WTC11 (cell line): ENCODE measurements at regions not wholly inside any gene's neighbourhood (a gene's known extent, or its start where the extent isn't known, plus 50 kb on each side); places are given as distances from the start of the nearest gene placed in this dataset.

Source experiments
- ATAC-seq: fragments of 200-7000 bp; cut with Tn5 transposase; 2 replicates; pipeline ENCODE4 v1.10.0; 2021; ENCODE audit warnings: mild to moderate bottlenecking, moderate library complexity
- CTCF ChIA-PET: fragments of 300-600 bp; sonication (Branson Sonifier 250); formaldehyde crosslinking; loops from one replicate; lab custom pipeline; 2021; ENCODE audit warnings: antibody characterized with exemption; lab: Charles Lee
- POLR2A ChIA-PET: fragments of 350-600 bp; sonication (Branson Sonifier 250); formaldehyde crosslinking; loops from one replicate; lab custom pipeline; 2021; ENCODE audit warnings: antibody characterized with exemption; lab: Charles Lee
- DNase-seq: peaks from one replicate; pipeline ENCODE4 v3.0.0; 2021; ENCODE audit warnings: low spot score
- H3K27ac Mint-ChIP-seq: 2 replicates; pipeline ENCODE4 v1.8.0; 2021; ENCODE audit warnings: mixed read lengths
- H3K27me3 Mint-ChIP-seq: 2 replicates; pipeline ENCODE4 v1.8.0; 2021; ENCODE audit warnings: low read depth, mild to moderate bottlenecking, moderate library complexity, mixed read lengths
- H3K36me3 Mint-ChIP-seq: 2 replicates; pipeline ENCODE4 v1.8.0; 2021; ENCODE audit warnings: mixed read lengths
- H3K4me1 Mint-ChIP-seq: 2 replicates; pipeline ENCODE4 v1.8.0; 2022; ENCODE audit warnings: mixed read lengths
- H3K4me3 Mint-ChIP-seq: 2 replicates; pipeline ENCODE4 v1.8.0; 2021; ENCODE audit warnings: mild to moderate bottlenecking, moderate library complexity, mixed read lengths
- H3K9me3 Mint-ChIP-seq: 2 replicates; pipeline ENCODE4 v1.8.0; 2021; ENCODE audit warnings: mixed read lengths
- CBFB ChIP-seq: sonication (generic); formaldehyde crosslinking; IDR thresholded peaks from 2 replicates; pipeline ENCODE4 v1.8.1; 2022; ENCODE audit warnings: mild to moderate bottlenecking, low read depth, missing genetic modification reagents
- CTCF ChIP-seq: fragments of 200-600 bp; IDR thresholded peaks from 2 replicates; pipeline ENCODE4 v1.8.0; 2022; ENCODE audit warnings: antibody characterized with exemption
- E2F4 ChIP-seq: sonication (generic); formaldehyde crosslinking; IDR thresholded peaks from 2 replicates; pipeline ENCODE4 v1.8.1; 2022; ENCODE audit warnings: low read depth, mild to moderate bottlenecking, moderate library complexity, missing genetic modification reagents, borderline replicate concordance
- ESRRA ChIP-seq: sonication (generic); formaldehyde crosslinking; IDR thresholded peaks from 2 replicates; pipeline ENCODE4 v1.8.1; 2022; ENCODE audit warnings: mild to moderate bottlenecking, missing genetic modification reagents, borderline replicate concordance
- FOXK1 ChIP-seq: sonication (generic); formaldehyde crosslinking; IDR thresholded peaks from 2 replicates; pipeline ENCODE4 v1.8.0; 2022; ENCODE audit warnings: mild to moderate bottlenecking, moderate library complexity, missing genetic modification reagents
- FOXP4 ChIP-seq: sonication (generic); formaldehyde crosslinking; IDR thresholded peaks from 2 replicates; pipeline ENCODE4 v1.8.0; 2022; ENCODE audit warnings: mild to moderate bottlenecking, missing genetic modification reagents
- HMGA2 ChIP-seq: fragments of 250-450 bp; sonication (Bioruptor Pico); IDR thresholded peaks from 2 replicates; pipeline ENCODE4 v1.4.0; 2021; ENCODE audit warnings: mild to moderate bottlenecking, moderate library complexity
- JUN ChIP-seq: sonication (generic); formaldehyde crosslinking; IDR thresholded peaks from 2 replicates; pipeline ENCODE4 v1.8.0; 2023; ENCODE audit warnings: mild to moderate bottlenecking, missing genetic modification reagents
- MAX ChIP-seq: sonication (generic); formaldehyde crosslinking; IDR thresholded peaks from 2 replicates; pipeline ENCODE4 v1.8.0; 2022; ENCODE audit warnings: mild to moderate bottlenecking, missing genetic modification reagents
- MYBL2 ChIP-seq: sonication (generic); formaldehyde crosslinking; IDR thresholded peaks from 2 replicates; pipeline ENCODE4 v1.8.1; 2023; ENCODE audit warnings: mild to moderate bottlenecking, moderate library complexity, missing genetic modification reagents
- NR2C2 ChIP-seq: sonication (generic); formaldehyde crosslinking; IDR thresholded peaks from 2 replicates; pipeline ENCODE4 v1.8.0; 2022; ENCODE audit warnings: mild to moderate bottlenecking, missing genetic modification reagents
- TCF7 ChIP-seq: sonication (generic); formaldehyde crosslinking; IDR thresholded peaks from 2 replicates; pipeline ENCODE4 v1.8.0; 2022; ENCODE audit warnings: mild to moderate bottlenecking, low read depth, missing genetic modification reagents, moderate library complexity
- TEAD1 ChIP-seq: sonication (generic); formaldehyde crosslinking; IDR thresholded peaks from 2 replicates; pipeline ENCODE4 v1.8.0; 2022; ENCODE audit warnings: mild to moderate bottlenecking, missing genetic modification reagents
- TEAD4 ChIP-seq: sonication (generic); formaldehyde crosslinking; IDR thresholded peaks from 2 replicates; pipeline ENCODE4 v1.8.0; 2022; ENCODE audit warnings: mild to moderate bottlenecking, missing genetic modification reagents
- ZBTB43 ChIP-seq: sonication (generic); formaldehyde crosslinking; IDR thresholded peaks from 2 replicates; pipeline ENCODE4 v1.8.1; 2023; ENCODE audit warnings: mild to moderate bottlenecking, missing genetic modification reagents
- ZNF219 ChIP-seq: sonication (generic); formaldehyde crosslinking; IDR thresholded peaks from 2 replicates; pipeline ENCODE4 v1.8.0; 2023; ENCODE audit warnings: missing genetic modification reagents, mild to moderate bottlenecking, borderline replicate concordance
- ZNF232 ChIP-seq: sonication (generic); formaldehyde crosslinking; IDR thresholded peaks from 2 replicates; pipeline ENCODE4 v1.8.0; 2022; ENCODE audit warnings: mild to moderate bottlenecking, missing genetic modification reagents
- ZNF281 ChIP-seq: sonication (generic); formaldehyde crosslinking; IDR thresholded peaks from 2 replicates; pipeline ENCODE4 v1.8.0; 2023; ENCODE audit warnings: mild to moderate bottlenecking, missing genetic modification reagents
- ZNF671 ChIP-seq: fragments of 250-450 bp; sonication (Bioruptor Pico); IDR thresholded peaks from 2 replicates; pipeline ENCODE4 v1.8.0; 2021; ENCODE audit warnings: mild to moderate bottlenecking
- ZSCAN18 ChIP-seq: fragments of 250-450 bp; sonication (Bioruptor Pico); IDR thresholded peaks from 2 replicates; pipeline ENCODE4 v2.1.2; 2022; ENCODE audit warnings: mild to moderate bottlenecking, moderate library complexity

- CTCF ChIA-PET = no interaction called here
- POLR2A ChIA-PET = no interaction called here
- H3K4me3 Mint-ChIP-seq = no peak overlapping the region
- H3K27ac Mint-ChIP-seq = no peak overlapping the region
- DNase-seq (no peak), ATAC-seq (no peak)
- no peaks in the 10 kb centered on the region for H3K27me3 Mint-ChIP-seq
- TF ChIP-seq E2F4 (CRISPR knock-in tag) (no peak), JUN (CRISPR knock-in tag) (no peak), ZNF232 (CRISPR knock-in tag) (no peak), MYBL2 (no peak), CTCF (no peak)
- no peaks in the 10 kb centered on the region for H3K9me3 Mint-ChIP-seq
- H3K36me3 Mint-ChIP-seq = no peaks in the 10 kb centered on the region
- H3K4me1 Mint-ChIP-seq = no peaks in the 10 kb centered on the region
These were observed 219.2 kb upstream of the IRS2 start for GRCh38 chr13:110005563-110005962.

GRCh38 chr13:110004814-110005213 lies 218.4 kb upstream of the IRS2 start:
- Mint-ChIP-seq H3K9me3 (no peaks in the 10 kb centered on the region), H3K4me3 (no peak overlapping the region), H3K27me3 (no peaks in the 10 kb centered on the region), H3K4me1 (no peaks in the 10 kb centered on the region), H3K27ac (no peak overlapping the region), H3K36me3 (no peaks in the 10 kb centered on the region)
- POLR2A ChIA-PET = no interaction called here
- DNase-seq (no peak), ATAC-seq (no peak)
- TF ChIP-seq FOXK1 (CRISPR knock-in tag) (no peak), ZBTB43 (CRISPR knock-in tag) (no peak), ZSCAN18 (CRISPR knock-in tag) (no peak), TEAD4 (CRISPR knock-in tag) (no peak), ESRRA (no peak), TEAD1 (CRISPR knock-in tag) (no peak), CBFB (CRISPR knock-in tag) (no peak), FOXP4 (CRISPR knock-in tag) (no peak), ZNF219 (CRISPR knock-in tag) (no peak), ZNF281 (CRISPR knock-in tag) (no peak), MAX (CRISPR knock-in tag) (no peak), TCF7 (CRISPR knock-in tag) (no peak), E2F4 (CRISPR knock-in tag) (no peak), NR2C2 (CRISPR knock-in tag) (no peak), HMGA2 (no peak), ZNF671 (no peak)
- CTCF ChIA-PET = no interaction called here
